ENCODE measurements at regions not wholly inside any gene's neighbourhood (a gene's known extent, or its start where the extent isn't known, plus 50 kb on each side); places are given as distances from the start of the nearest gene placed in this dataset.

DNA sequence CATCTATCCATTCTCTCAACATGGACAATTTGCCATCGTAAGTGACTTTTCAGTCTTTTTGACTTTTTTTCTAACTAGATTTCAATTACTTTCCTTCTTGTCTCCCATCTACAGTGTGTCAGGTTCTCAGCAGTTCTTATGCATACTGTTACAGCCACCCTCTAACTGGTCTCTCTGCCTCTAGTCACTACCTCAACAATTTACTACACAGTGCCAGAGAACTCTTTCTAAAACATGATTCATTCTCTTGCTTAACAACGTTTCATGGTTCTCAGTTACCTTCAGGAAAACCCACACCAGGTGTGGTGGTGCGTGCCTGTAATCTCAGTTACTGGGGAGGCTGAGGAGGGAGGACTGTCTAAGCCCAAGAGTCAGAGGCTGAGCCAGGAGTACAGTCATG, 95.4 kb downstream of the DIPK2A start:
- DNase-seq (ENCODE audit: low read depth, low spot score): no peak

DNA sequence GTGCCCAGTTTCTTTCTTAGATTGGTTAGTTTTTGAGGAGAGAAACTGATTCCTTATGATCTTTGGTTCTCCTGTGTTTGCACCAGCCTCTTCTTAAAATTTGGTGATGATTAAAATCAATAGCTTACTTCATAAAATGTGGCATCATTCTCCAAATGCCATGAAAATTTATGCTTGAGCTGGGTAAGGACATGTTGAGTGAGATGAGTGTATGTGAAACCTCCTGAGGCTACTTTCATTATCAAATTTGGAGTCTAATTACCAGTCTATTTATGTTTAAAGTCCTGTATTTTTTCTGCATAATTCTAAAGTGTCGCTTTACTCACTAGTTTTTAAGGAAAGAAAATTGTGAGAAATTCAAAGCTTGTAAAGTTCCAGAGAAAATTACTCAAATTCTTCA, 102.1 kb downstream of the DIPK2A start:
- DNase-seq (ENCODE audit: low read depth, low spot score): no peak
- no peak overlapping the region for H3K27ac ChIP-seq

More for the DNA sequence above, 95.4 kb downstream of the DIPK2A start:
- H3K27ac ChIP-seq: no peak overlapping the region

- DNase-seq (ENCODE audit: low read depth, low spot score): no peak
- H3K27ac ChIP-seq: no peak overlapping the region
These were observed 108.0 kb downstream of the DIPK2A start for GRCh38 chr3:144079634-144080033.

DNA sequence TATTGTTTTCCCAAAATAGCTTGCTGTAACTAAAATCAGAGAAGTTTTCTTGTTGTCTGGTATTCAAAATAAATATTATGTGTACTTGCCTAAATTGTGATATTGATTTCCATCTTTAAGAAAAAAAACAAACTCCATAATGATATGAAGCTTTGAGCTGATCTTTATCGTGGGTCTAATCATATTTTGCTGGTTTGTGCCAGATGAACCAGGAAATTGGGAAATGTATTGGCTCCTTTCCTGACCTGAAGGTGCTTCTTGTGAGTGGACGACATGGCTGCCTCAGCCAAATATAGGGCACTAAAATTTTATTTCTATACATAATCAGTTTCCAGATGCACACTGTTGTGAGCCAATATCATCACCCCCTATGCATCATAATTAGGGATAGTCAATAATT, 113.3 kb downstream of the DIPK2A start:
- DNase-seq (ENCODE audit: low read depth, low spot score): no peak
- no peak overlapping the region for H3K27ac ChIP-seq

- H3K27ac ChIP-seq: no peak overlapping the region
These were observed 114.3 kb downstream of the DIPK2A start for GRCh38 chr3:144085964-144086363.

DNA sequence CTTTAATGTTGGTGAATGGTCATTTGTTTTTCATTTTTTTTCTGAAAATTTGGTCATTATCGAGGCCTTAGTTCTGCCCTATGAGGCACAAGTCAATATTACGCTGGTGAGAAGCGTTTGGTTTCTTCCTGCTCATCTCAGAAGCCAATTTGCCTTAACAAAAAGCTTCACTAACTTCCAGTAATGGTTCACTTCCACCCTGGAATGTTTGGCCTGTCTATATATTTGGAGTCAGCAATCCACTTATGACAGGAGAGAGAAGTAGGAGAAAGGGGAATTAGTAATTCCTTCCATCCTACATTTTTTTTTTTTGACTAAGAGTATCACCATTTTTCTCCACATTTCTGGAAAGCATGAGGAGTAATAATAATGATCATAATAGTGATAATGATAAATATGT, 124.4 kb downstream of the DIPK2A start:
- no peak for DNase-seq (ENCODE audit: low read depth, low spot score)
- H3K27ac ChIP-seq: no peak overlapping the region

More at GRCh38 chr3:144085964-144086363, 114.3 kb downstream of the DIPK2A start:
- peak; percentile 66 for DNase-seq (ENCODE audit: low read depth, low spot score)

GRCh38 chr3:144097163-144097562, 125.5 kb downstream of the DIPK2A start:
- no peak for DNase-seq (ENCODE audit: low read depth, low spot score)
- no peak overlapping the region for H3K27ac ChIP-seq

DNA sequence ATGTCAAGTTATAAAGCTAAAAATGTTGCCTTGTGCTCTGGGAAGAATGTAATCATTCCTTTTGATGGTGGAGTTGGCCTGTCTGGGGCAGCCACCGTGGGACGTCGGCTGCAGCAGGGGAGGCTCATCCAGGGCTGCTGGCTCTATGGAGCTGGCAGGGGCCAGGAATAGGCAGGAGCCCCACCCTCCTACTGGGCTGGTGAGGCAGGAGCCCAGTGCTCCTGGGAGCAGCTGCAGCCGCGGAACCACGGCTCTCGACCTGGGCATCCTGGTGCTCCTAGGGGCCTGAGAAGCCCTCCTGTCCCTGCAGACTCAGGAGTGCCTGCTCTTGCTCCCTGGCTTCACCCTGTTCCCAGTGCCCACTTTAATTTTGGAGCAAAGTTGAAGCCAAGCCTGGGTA, 127.1 kb downstream of the DIPK2A start:
- no peak for DNase-seq (ENCODE audit: low read depth, low spot score)
- no peak overlapping the region for H3K27ac ChIP-seq

GRCh38 chr3:144102421-144102820, 130.8 kb downstream of the DIPK2A start:
- no peak overlapping the region for H3K27ac ChIP-seq
- no peak for DNase-seq (ENCODE audit: low read depth, low spot score)

GRCh38 chr3:144104186-144104585, 132.6 kb downstream of the DIPK2A start:
- no peak for DNase-seq (ENCODE audit: low read depth, low spot score)
- H3K27ac ChIP-seq: no peak overlapping the region

DNA sequence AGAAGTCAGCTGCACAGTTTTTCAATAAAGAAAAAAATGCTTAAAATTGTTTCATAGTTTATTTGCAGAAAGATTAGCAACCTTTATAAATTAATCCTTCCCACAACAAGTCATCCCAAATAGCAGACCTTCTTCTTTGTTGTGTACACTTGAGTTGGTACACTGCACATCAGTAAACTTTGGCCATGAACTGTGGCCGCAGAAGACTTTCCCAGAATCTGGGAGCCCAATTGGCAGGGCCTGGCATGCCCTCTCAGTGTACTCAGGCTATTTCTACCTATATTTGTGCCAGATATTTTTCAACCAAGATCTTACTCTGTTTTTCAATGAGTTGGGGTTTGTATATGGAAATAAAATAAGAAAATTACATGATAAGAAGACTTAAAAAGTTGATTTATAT, 133.1 kb downstream of the DIPK2A start:
- H3K27ac ChIP-seq: no peak overlapping the region
- no peak for DNase-seq (ENCODE audit: low read depth, low spot score)

DNA sequence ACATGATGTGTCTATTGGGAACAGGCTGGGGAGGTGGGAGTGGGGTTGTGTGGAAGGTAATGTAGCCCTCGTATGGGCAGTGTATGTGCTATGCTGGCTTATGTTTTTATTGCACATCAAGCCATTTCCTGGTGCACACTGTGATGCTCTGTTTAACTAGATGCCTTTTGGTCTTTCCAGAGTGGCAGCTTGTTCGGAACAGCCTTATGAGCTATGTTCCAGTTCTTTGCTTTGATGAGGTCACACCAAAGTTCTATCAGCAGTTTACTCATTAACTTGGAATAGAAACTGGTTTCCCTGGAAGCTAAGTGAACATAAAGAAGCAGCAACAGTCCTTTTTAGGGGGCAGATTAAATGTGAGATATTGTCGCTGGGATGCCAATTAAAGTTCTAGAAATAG, 133.9 kb downstream of the DIPK2A start:
- no peak overlapping the region for H3K27ac ChIP-seq

DNA sequence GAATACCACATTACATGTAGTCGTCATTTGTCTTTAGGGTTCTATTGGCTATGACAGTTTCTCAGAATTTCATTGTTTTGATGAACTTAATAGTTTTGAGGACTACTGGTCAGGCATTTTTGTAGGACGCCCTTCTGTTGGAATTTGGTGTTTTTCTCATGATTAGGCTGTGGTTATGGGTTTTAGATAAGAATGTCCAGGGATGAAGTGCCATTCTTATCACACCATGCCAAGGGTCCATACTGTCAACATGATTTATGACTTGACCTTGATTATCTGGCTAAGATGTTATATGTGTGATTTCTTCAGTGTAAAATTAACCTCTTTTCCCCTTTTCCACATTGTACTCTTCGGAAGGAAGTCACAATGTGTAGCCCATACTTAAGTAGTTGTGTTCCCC, 135.3 kb downstream of the DIPK2A start:
- H3K27ac ChIP-seq: no peak overlapping the region
- DNase-seq (ENCODE audit: low read depth, low spot score): no peak

More for the DNA sequence above, 133.9 kb downstream of the DIPK2A start:
- DNase-seq (ENCODE audit: low read depth, low spot score): no peak

DNA sequence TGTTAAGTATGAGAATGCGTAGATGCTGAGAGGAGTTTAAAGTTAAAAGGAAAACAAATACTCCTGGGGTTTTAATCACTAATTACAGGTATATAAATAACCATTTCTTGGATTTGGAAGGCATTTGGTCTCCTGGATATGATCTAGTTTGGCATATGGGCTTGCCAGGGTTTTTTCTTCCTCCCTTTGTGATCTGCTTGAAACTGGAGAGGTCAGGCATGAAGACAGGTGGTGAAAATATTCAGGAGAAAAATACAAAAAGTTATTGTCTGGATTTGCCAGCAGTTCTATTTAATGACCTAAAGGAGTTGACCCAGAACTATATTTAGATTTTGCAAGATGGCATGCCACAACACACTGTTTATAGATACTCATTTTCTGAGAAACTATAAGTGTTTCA, 136.3 kb downstream of the DIPK2A start:
- DNase-seq (ENCODE audit: low read depth, low spot score): no peak
- H3K27ac ChIP-seq: no peak overlapping the region

GRCh38 chr3:144109944-144110343, 138.3 kb downstream of the DIPK2A start:
- no peak overlapping the region for H3K27ac ChIP-seq
- no peak for DNase-seq (ENCODE audit: low read depth, low spot score)

GRCh38 chr3:144112036-144112435, 140.4 kb downstream of the DIPK2A start:
- no peak for DNase-seq (ENCODE audit: low read depth, low spot score)
- H3K27ac ChIP-seq: no peak overlapping the region

GRCh38 chr3:144112437-144112836, 140.8 kb downstream of the DIPK2A start:
- H3K27ac ChIP-seq: no peak overlapping the region
- DNase-seq (ENCODE audit: low read depth, low spot score): no peak

GRCh38 chr3:144114767-144115166, 143.1 kb downstream of the DIPK2A start:
- H3K27ac ChIP-seq: no peak overlapping the region
- DNase-seq (ENCODE audit: low read depth, low spot score): no peak

DNA sequence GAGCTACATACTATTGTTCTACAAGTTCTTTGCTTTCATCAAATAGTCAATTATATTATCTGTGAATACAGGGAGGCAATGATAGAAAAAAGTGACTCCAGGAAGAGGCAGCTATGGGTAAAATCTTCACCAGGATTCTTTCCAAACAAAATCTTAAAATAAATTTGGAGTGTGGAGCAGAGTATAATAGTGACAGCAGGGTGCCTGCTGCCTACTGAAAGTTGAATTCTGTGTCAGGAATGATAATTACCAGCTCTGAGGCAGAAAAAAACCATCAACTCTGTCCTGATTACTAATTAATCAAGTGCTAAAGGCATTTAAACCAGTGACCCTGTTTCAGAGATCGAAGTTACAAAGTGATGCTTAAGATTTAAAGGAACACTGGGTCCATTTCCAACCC, 148.0 kb downstream of the DIPK2A start:
- DNase-seq (ENCODE audit: low read depth, low spot score): no peak
- no peak overlapping the region for H3K27ac ChIP-seq

DNA sequence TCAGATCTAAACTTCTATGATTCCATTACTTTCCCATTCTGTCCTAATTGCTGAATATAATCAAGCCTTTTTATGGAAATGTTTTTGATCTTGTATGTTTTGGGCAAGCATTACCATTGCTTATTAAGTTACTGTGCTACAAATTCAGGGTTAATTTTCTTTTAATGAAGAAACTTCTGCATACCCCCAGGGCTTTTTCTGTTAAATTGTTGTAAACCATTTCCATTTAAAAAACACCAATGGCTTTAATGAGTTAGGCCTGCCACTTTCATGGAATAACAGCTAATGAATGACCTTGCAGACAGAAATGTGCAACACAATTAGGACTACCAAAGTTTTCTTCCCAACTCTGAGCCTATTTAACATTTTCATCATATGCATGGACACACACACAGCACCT, 150.0 kb downstream of the DIPK2A start:
- DNase-seq (ENCODE audit: low read depth, low spot score): no peak
- no peak overlapping the region for H3K27ac ChIP-seq

DNA sequence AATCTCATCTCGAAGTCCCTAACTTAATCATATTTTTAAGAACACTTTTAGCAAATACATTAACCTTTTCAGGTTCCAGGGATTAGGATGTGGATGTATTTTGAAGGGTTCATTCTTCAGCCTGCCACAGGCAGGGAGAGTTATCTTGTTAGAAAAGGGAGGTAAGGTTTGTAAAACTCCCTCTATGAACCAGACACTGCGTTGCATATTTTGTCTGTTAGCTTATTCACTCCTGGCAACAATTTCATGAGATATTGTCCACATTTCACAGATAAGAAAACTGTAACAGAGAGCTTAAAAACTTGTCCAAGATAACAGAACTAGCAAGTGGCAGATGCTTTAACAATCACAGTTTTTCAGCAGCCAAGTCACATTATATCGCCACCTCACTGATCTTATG, 155.4 kb downstream of the DIPK2A start:
- no peak overlapping the region for H3K27ac ChIP-seq
- no peak for DNase-seq (ENCODE audit: low read depth, low spot score)

DNA sequence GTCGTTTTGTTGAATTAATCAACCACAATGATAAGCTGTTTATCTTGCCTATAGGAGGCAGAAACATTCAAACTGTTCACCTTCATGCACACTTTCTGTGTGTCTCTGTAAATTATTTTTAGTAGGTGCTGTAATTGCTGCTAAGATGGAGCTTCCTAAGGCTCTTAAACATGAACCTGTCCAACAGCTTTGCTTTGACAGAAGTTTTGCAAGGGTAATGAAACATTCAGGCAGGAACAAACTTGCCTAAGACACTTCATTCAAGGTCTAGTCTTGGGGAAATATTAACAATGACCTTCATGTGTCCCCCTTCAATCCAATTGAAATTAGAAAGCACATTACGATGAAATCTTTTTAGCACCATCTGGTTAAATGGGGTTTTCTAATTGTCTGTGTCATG, 156.1 kb downstream of the DIPK2A start:
- peak overlapping the region; percentile 19 for H3K27ac ChIP-seq
- DNase-seq (ENCODE audit: low read depth, low spot score): no peak

Data from epithelial cell of prostate (primary cell).